Psoas muscle (tissue), 7 donors: ENCODE measurements at regions not wholly inside any gene's neighbourhood (a gene's known extent, or its start where the extent isn't known, plus 50 kb on each side); places are given as distances from the start of the nearest gene placed in this dataset.

Source experiments
- ATAC-seq, 4 donors: fragments of 200-7000 bp; cut with Tn5 transposase; one replicate each; pipeline ENCODE4 v1.9.1; 2020; ENCODE audit warnings: moderate library complexity in 3 of 4, mild to moderate bottlenecking in 2 of 4
- DNase-seq, 2 donors: peaks; one replicate each; pipeline ENCODE4 v3.0.0-alpha.2; 2020
- H3K27ac ChIP-seq: fragments of 200-600 bp; one replicate; pipeline ENCODE4 v1.8.0; 2022
- H3K27me3 ChIP-seq, 3 donors: fragments of 200-600 bp in 1 of 3; one replicate each; pipeline versions ENCODE4 v1.6.1 to v1.8.0; 2013 to 2022; ENCODE audit warnings: low read length in 2 of 3, mild to moderate bottlenecking in 2 of 3, moderate library complexity in 1 of 3; ENCODE audit not compliant: insufficient read depth in 3 of 3
- H3K36me3 ChIP-seq, 2 donors: fragments of 200-600 bp in 1 of 2; one replicate each; pipeline versions ENCODE4 v1.6.1 to v1.8.0; 2013 to 2022; ENCODE audit warnings: low read depth in 1 of 2, mild to moderate bottlenecking in 1 of 2, moderate library complexity in 1 of 2; ENCODE audit not compliant: insufficient read depth in 1 of 2
- H3K4me1 ChIP-seq: fragments of 200-600 bp; one replicate; pipeline ENCODE4 v1.8.0; 2022
- H3K4me3 ChIP-seq: fragments of 200-600 bp; one replicate; pipeline ENCODE4 v1.8.0; 2022; ENCODE audit warnings: mild to moderate bottlenecking
- H3K9me3 ChIP-seq: fragments of 200-600 bp; one replicate; pipeline ENCODE4 v1.8.0; 2022
- CTCF ChIP-seq: fragments of 200-600 bp; IDR thresholded peaks from one replicate; pipeline ENCODE4 v1.8.0; 2022; ENCODE audit warnings: antibody characterized with exemption
- WGBS, 3 donors: extraction: QIAGEN DNeasy Blood & Tissue Kit; methylation state at CpG; one replicate each; pipeline versions ENCODE4 v1.1.6 to v1.1.7; 2013; 5-methylcytosine and 5-hydroxymethylcytosine counted together
- intact Hi-C, 2 donors: fragments of 100-400 bp; cut with DNase I; formaldehyde crosslinking; loops; one replicate each; pipeline versions ENCODE4 v1.11.0 to v1.14.2; 2022
- donor health status: healthy with polysubstance abuse.
- donor health status: DM: no; HTN: no; CAD: no; lungs with moderate emphysema.
- donor health status: Bipolar disorder and iron deficiency.
- donor health status: healthy.
- donor health status: DM: yes; HTN: yes; CAD: no.
- donor health status: DM: no; HTN: no; CAD: no.
- donor health status: DM: yes; HTN: yes; CAD: no.

- 78 to 85% (median 82%) methylated on average over 4 of the region's 4 CpGs for WGBS, 3 donors
- no peaks in the 10 kb centered on the region for H3K4me1 ChIP-seq
- no peaks in the 10 kb centered on the region for H3K27me3 ChIP-seq
- no peak overlapping the region for H3K27ac ChIP-seq
- H3K4me3 ChIP-seq: no peak overlapping the region
- no peaks in the 10 kb centered on the region for H3K9me3 ChIP-seq
- DNase-seq (no peak), ATAC-seq (no peak)
- H3K36me3 ChIP-seq: no peaks in the 10 kb centered on the region
- intact Hi-C loops: no loop called here
- no peak for TF ChIP-seq CTCF
These were observed 343.0 kb upstream of the PODXL start for GRCh38 chr7:131899271-131900030.

GRCh38 chr7:131898418-131898817 lies 342.0 kb upstream of the PODXL start:
- intact Hi-C loops: no loop called here
- 32 to 45% (median 38%) methylated on average over 3 of the region's 3 CpGs for WGBS, 3 donors

GRCh38 chr7:131897790-131898165 lies 341.4 kb upstream of the PODXL start:
- ATAC-seq: no peak
- H3K36me3 ChIP-seq: no peaks in the 10 kb centered on the region
- H3K4me1 ChIP-seq: no peaks in the 10 kb centered on the region
- WGBS, 3 donors: 35 to 52% (median 48%) methylated on average over 2 of the region's 2 CpGs
- H3K27me3 ChIP-seq: no peaks in the 10 kb centered on the region
- H3K4me3 ChIP-seq: no peak overlapping the region
- intact Hi-C loops: no loop called here
- no peak for DNase-seq
- no peak for TF ChIP-seq CTCF
- no peak overlapping the region for H3K27ac ChIP-seq
- H3K9me3 ChIP-seq: no peaks in the 10 kb centered on the region

More at GRCh38 chr7:131898418-131898817, 342.0 kb upstream of the PODXL start:
- Histone ChIP-seq H3K4me1 (no peaks in the 10 kb centered on the region), H3K9me3 (no peaks in the 10 kb centered on the region), H3K4me3 (no peak overlapping the region), H3K27me3 (no peaks in the 10 kb centered on the region), H3K36me3 (no peaks in the 10 kb centered on the region), H3K27ac (no peak overlapping the region)
- DNase-seq: no peak
- no peak for ATAC-seq
- no peak for TF ChIP-seq CTCF

- no peaks in the 10 kb centered on the region for H3K36me3 ChIP-seq
- intact Hi-C loops: no loop called here
- WGBS, 3 donors: 38 to 49% (median 42%) methylated on average over 6 of the region's 6 CpGs
- DNase-seq: no peak
- no peak for TF ChIP-seq CTCF
- ATAC-seq: no peak
- no peaks in the 10 kb centered on the region for H3K9me3 ChIP-seq
- no peaks in the 10 kb centered on the region for H3K27me3 ChIP-seq
- no peak overlapping the region for H3K4me3 ChIP-seq
- H3K27ac ChIP-seq: no peak overlapping the region
- no peaks in the 10 kb centered on the region for H3K4me1 ChIP-seq
These were observed 340.8 kb upstream of the PODXL start for GRCh38 chr7:131897016-131897789.
